GM23248 (cell line): ENCODE measurements at regions not wholly inside any gene's neighbourhood (a gene's known extent, or its start where the extent isn't known, plus 50 kb on each side); places are given as distances from the start of the nearest gene placed in this dataset.

Experiments
- DNase-seq: peaks from one replicate; pipeline ENCODE4 v3.0.0-alpha.2; 2015
- H2AFZ ChIP-seq: fragments of 200-600 bp; sonication (generic); 2 replicates; pipeline ENCODE4 v1.6.1; 2016; ENCODE audit warnings: antibody characterized with exemption
- H3F3A ChIP-seq: fragments of 200-600 bp; sonication (generic); 2 replicates; pipeline ENCODE4 v1.6.1; 2016; ENCODE audit warnings: mild to moderate bottlenecking, antibody characterized with exemption, mixed run types; ENCODE audit not compliant: insufficient read depth
- H3K27ac ChIP-seq: fragments of 200-600 bp; sonication (generic); 2 replicates; pipeline ENCODE4 v1.5.1; 2016; ENCODE audit warnings: mild to moderate bottlenecking
- H3K27me3 ChIP-seq: fragments of 200-600 bp; sonication (generic); replicated peaks from 2 replicates; pipeline ENCODE4 v1.6.1; 2016; ENCODE audit warnings: mild to moderate bottlenecking; ENCODE audit not compliant: insufficient read depth
- H3K36me3 ChIP-seq: fragments of 200-600 bp; sonication (generic); 2 replicates; pipeline ENCODE4 v1.6.1; 2016; ENCODE audit warnings: low read depth, mild to moderate bottlenecking
- H3K4me1 ChIP-seq: fragments of 200-600 bp; sonication (generic); 2 replicates; pipeline ENCODE4 v1.6.1; 2016; ENCODE audit warnings: mild to moderate bottlenecking; ENCODE audit not compliant: insufficient read depth
- H3K4me2 ChIP-seq: fragments of 200-600 bp; sonication (generic); one replicate; pipeline ENCODE4 v1.6.1; 2016; ENCODE audit warnings: mild to moderate bottlenecking; ENCODE audit not compliant: unreplicated experiment
- H3K4me3 ChIP-seq: fragments of 200-600 bp; sonication (generic); 2 replicates; pipeline ENCODE4 v1.5.1; 2016; ENCODE audit warnings: mild to moderate bottlenecking
- H3K79me2 ChIP-seq: fragments of 200-600 bp; sonication (generic); 2 replicates; pipeline ENCODE4 v1.6.1; 2016; ENCODE audit warnings: mild to moderate bottlenecking; ENCODE audit not compliant: insufficient read depth
- H3K9ac ChIP-seq: fragments of 200-600 bp; sonication (generic); 2 replicates; pipeline ENCODE4 v1.6.1; 2016; ENCODE audit warnings: mild to moderate bottlenecking
- H3K9me2 ChIP-seq: fragments of 200-600 bp; sonication (generic); 2 replicates; pipeline ENCODE4 v1.6.1; 2016; ENCODE audit warnings: mixed run types, mild to moderate bottlenecking, moderate library complexity; ENCODE audit not compliant: insufficient read depth
- H3K9me3 ChIP-seq: fragments of 200-600 bp; sonication (generic); one replicate; pipeline ENCODE4 v1.6.1; 2017; ENCODE audit warnings: low read depth
- H4K20me1 ChIP-seq: fragments of 200-600 bp; sonication (generic); 2 replicates; pipeline ENCODE4 v1.6.0; 2016; ENCODE audit not compliant: insufficient read depth
- EZH2 ChIP-seq: fragments of 200-600 bp; sonication (generic); IDR thresholded peaks from 2 replicates; pipeline ENCODE4 v1.6.1; 2018; ENCODE audit warnings: antibody characterized with exemption, mild to moderate bottlenecking; ENCODE audit not compliant: insufficient read depth, poor library complexity, severe bottlenecking
- EZH2phosphoT487 ChIP-seq: fragments of 200-600 bp; sonication (generic); IDR thresholded peaks from 2 replicates; pipeline ENCODE4 v1.6.1; 2018; ENCODE audit warnings: antibody characterized with exemption, moderate library complexity, mild to moderate bottlenecking, low read depth; ENCODE audit not compliant: insufficient read depth
- WGBS, 2 experiments: methylation state at CpG; one replicate each; pipeline ENCODE4 v1.1.6; 2015 to 2017; ENCODE audit warnings: low lambda C conversion rate in 2 of 2, low coverage in 1 of 2; ENCODE audit errors: missing lambda C conversion rate in 2 of 2; 5-methylcytosine and 5-hydroxymethylcytosine counted together
- in situ Hi-C: fragments of 300-500 bp; cut with MboI; formaldehyde crosslinking; loops from 2 replicates; pipeline ENCODE4 v1.15.0; 2020

- Histone ChIP-seq H3K9ac (no peak overlapping the region), H3K79me2 (no peaks in the 10 kb centered on the region), H3K27ac (no peak overlapping the region), H3K4me1 (no peaks in the 10 kb centered on the region), H3K9me3 (no peaks in the 10 kb centered on the region), H4K20me1 (no peaks in the 10 kb centered on the region), H2AFZ (no peak overlapping the region), H3K9me2 (no peaks in the 10 kb centered on the region), H3K4me3 (no peak overlapping the region), H3F3A (no peaks in the 10 kb centered on the region), H3K4me2 (no peak overlapping the region), H3K27me3 (no peaks in the 10 kb centered on the region), H3K36me3 (no peaks in the 10 kb centered on the region)
- TF ChIP-seq EZH2 (no peak), EZH2phosphoT487 (no peak)
- WGBS, 2 experiments: 0% methylated on average over 2 of the region's 2 CpGs
- in situ Hi-C loops: no loop called here
- DNase-seq: no peak
Measured at GRCh38 chr7:51593628-51594027, 277.0 kb upstream of the COBL start.

GRCh38 chr7:51592842-51593599 lies 276.4 kb upstream of the COBL start:
- Histone ChIP-seq H3K27me3 (no peaks in the 10 kb centered on the region), H3K9me2 (no peaks in the 10 kb centered on the region), H3K9ac (no peak overlapping the region), H3K9me3 (no peaks in the 10 kb centered on the region), H3K4me1 (no peaks in the 10 kb centered on the region), H3K4me3 (no peak overlapping the region), H4K20me1 (no peaks in the 10 kb centered on the region), H3K36me3 (no peaks in the 10 kb centered on the region), H3F3A (no peaks in the 10 kb centered on the region), H3K79me2 (no peaks in the 10 kb centered on the region), H3K27ac (no peak overlapping the region), H3K4me2 (no peak overlapping the region), H2AFZ (no peak overlapping the region)
- DNase-seq: no peak
- in situ Hi-C loops: no loop called here
- 2 to 11% methylated on average over 10 of the region's 10 CpGs for WGBS, 2 experiments
- no peak for TF ChIP-seq EZH2phosphoT487
- no peak for TF ChIP-seq EZH2

GRCh38 chr7:51591223-51591622 lies 274.6 kb upstream of the COBL start:
- in situ Hi-C loops: no loop called here
- no peak overlapping the region for H3K4me3 ChIP-seq
- H3K4me1 ChIP-seq: no peaks in the 10 kb centered on the region
- H4K20me1 ChIP-seq: no peaks in the 10 kb centered on the region
- WGBS, 2 experiments: 0 to 5% methylated on average over 2 of the region's 2 CpGs
- H3K27ac ChIP-seq: no peak overlapping the region
- no peak for TF ChIP-seq EZH2
- no peaks in the 10 kb centered on the region for H3F3A ChIP-seq
- no peaks in the 10 kb centered on the region for H3K79me2 ChIP-seq
- no peak overlapping the region for H3K9ac ChIP-seq
- no peaks in the 10 kb centered on the region for H3K27me3 ChIP-seq
- H2AFZ ChIP-seq: no peak overlapping the region
- no peak for DNase-seq
- no peak overlapping the region for H3K4me2 ChIP-seq
- H3K9me2 ChIP-seq: no peaks in the 10 kb centered on the region
- H3K36me3 ChIP-seq: no peaks in the 10 kb centered on the region
- no peaks in the 10 kb centered on the region for H3K9me3 ChIP-seq

- in situ Hi-C loops: no loop called here
- no peak overlapping the region for H3K4me3 ChIP-seq
Measured at GRCh38 chr7:51590746-51591145, 274.1 kb upstream of the COBL start.

More at GRCh38 chr7:51590746-51591145, 274.1 kb upstream of the COBL start:
- no peaks in the 10 kb centered on the region for H3K36me3 ChIP-seq
- no peaks in the 10 kb centered on the region for H3K9me2 ChIP-seq
- DNase-seq: no peak
- H3K9ac ChIP-seq: no peak overlapping the region
- WGBS, 2 experiments: 2% methylated on average over 5 of the region's 5 CpGs
- no peaks in the 10 kb centered on the region for H3K4me1 ChIP-seq
- H3K27me3 ChIP-seq: no peaks in the 10 kb centered on the region
- H4K20me1 ChIP-seq: no peaks in the 10 kb centered on the region
- no peak overlapping the region for H3K27ac ChIP-seq
- no peaks in the 10 kb centered on the region for H3K9me3 ChIP-seq
- H3K4me2 ChIP-seq: no peak overlapping the region
- H3K79me2 ChIP-seq: no peaks in the 10 kb centered on the region
- TF ChIP-seq EZH2phosphoT487 (no peak), EZH2 (no peak)
- no peak overlapping the region for H2AFZ ChIP-seq
- no peaks in the 10 kb centered on the region for H3F3A ChIP-seq
